HL-60/S4 (cell line): ENCODE measurements at regions not wholly inside any gene's neighbourhood (a gene's known extent, or its start where the extent isn't known, plus 50 kb on each side); places are given as distances from the start of the nearest gene placed in this dataset.

Source experiments
- in situ Hi-C: fragments of 300-500 bp; cut with MboI; formaldehyde crosslinking; loops from 2 replicates; pipeline ENCODE4 v1.14.3; 2022; ENCODE audit warnings: low sequenced_read_pairs

DNA sequence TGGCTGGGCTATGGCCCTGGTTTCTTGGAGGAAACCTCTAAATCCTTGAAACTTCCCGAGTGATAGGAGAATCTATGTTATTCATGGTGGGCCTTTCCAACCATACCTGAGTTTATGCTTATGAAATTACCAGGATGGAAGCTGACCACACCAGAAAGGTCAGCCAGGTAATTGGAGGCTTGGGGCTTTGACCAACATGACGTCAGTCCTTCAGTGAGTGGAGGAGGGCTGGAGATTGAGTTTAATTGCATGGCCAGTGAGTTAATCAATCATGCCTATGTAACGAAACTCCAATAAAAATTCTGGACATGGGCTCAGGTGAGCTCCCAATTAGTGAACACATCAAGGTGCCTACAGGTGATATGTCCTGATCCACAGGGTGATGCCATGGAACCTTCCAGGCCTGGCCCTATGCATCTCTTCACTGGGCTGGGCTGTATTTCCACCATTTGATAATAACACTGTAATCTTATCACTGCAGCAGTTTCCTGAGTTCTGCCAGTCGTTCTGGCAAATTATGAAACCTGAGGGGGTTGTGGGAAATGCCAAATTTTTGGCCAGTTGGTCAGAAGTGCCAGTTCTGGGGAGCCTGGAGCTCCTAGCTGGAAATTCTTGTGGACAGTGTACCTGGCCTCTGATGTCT is 106.5 kb downstream of the CDH26 start:
- in situ Hi-C loops, result no loop called here

DNA sequence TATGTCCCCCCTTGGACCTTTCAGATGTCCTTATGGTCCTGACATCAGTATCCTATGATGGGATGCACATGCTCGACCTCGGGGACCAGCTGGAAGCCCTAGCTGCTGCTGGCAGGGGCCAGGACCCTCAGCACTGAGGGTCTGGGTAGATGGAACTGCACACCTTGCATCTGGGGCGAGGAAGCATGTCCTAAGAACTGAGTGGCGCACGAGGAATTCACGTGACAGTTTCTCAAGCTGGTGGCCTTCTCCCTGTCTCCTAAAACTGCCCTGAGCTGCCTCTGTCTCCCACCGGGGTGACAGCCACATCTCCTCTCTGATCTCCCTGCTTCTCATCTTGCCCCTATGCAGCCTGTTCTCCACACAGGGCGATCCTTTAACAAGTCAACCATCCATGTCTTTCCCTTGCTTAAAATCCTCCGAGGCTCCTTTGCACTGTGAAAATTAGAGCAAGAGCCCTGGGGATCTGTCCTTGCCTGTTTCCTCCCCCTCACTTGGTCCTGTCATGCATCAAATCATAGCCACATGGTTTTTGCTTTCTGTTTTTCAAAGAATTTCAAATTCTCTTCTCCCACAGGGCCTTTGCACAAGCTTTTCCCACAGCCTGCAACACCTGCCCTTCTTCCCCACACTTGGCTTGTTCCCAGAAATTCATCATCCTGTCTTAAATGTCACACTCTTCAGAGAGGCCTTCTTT is 107.7 kb downstream of the CDH26 start:
- in situ Hi-C loops, result no loop called here

- in situ Hi-C loops, result no loop called here
These were observed 108.2 kb downstream of the CDH26 start for GRCh38 chr20:60066438-60066823.

DNA sequence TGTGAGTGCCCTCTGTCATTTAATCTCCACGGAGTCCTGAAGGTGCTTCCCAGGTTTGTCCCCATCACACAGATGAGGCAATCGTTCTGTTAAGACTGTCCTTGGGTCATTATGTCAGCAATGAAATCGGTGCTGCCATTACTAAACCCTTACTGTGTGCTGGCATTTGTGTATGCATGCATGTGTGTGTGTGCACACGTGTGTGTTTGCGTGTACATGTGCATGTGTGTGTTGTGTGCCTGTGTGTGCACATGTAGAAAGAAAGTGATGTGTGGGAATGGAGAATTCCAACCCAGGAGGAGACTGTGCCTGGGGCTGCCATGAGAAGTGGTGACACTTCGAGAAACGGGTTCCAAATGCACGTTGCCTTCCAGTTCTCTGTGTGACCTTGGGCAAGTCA is 110.3 kb downstream of the CDH26 start:
- in situ Hi-C loops, result no loop called here

DNA sequence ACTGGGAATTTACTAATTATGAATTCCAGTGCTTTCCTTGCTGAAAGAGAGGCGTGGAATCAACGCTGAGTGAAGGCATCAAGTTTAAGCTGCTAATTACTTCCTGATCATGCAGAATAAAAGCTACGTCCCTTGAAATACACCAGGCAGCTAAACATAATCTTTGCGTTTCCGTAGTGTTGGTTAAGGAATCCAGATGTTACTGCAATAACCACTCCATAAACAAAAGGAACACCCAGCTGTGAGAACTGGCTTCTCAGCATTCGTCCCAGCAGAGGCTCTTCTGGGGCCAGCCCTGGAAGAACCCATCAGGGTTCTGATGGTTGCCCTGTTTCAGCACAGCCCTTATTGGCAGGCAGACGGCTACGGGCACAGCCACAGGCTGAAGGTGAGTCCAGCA is 111.4 kb downstream of the CDH26 start:
- in situ Hi-C loops, result no loop called here

- in situ Hi-C loops, result no loop called here
These were observed 112.6 kb downstream of the CDH26 start for GRCh38 chr20:60070791-60071190.

DNA sequence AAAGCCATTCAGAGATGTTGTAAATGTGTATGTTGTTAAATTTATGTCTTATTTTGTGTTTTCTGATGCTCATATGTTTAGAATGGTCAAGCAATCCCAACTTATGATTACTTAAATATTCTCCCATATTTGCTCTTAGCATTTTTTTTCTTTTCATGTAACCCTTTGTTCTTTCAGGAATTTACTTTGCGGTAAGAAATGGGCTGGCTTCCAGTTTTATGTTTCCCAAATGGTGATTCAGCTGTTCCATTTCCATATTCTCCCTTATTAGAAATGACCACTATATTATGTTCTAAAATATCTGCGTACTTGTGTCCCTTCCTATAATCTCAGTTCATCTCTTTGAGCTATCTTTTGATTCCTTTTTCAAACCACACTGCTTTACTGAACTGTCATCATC is 113.7 kb downstream of the CDH26 start:
- in situ Hi-C loops, result no loop called here

DNA sequence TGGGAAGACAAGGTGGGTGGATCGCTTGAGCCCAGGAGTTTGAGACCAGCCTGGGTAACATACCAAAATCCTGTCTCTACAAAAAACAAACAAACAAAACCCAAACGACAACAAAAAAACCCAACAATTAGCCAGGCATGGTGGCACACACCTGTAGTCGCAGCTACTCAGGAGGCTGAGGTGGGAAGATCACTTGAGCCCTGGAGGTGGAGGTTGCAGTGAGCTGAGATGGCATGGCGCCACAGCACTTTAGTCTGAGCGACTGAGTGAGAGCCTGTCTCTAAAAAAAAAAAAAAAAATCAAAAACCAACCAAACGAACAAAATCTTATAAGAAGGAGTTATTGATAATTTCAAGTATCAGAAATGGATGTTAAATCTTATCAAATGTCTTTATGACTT is 114.9 kb downstream of the CDH26 start:
- in situ Hi-C loops, result no loop called here

DNA sequence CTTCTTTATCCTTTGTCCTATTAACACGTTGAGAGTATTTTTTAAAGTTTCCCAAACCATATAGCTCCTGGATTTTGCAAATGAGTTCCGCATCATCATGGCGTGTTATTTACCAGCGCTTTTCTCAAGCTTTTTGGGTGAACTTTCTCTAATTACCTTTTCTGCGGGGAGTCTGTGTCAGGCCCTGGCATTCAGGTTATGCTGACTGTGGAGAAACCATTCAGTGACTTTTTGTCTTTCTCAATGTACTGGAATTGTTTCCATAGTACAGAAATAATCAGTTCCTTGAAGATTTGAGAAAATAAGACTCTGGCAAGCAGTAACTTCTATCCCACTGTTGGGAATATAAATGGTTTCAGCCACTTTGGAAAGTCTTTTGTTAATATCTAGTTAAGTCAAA is 115.3 kb downstream of the CDH26 start:
- in situ Hi-C loops, result no loop called here

DNA sequence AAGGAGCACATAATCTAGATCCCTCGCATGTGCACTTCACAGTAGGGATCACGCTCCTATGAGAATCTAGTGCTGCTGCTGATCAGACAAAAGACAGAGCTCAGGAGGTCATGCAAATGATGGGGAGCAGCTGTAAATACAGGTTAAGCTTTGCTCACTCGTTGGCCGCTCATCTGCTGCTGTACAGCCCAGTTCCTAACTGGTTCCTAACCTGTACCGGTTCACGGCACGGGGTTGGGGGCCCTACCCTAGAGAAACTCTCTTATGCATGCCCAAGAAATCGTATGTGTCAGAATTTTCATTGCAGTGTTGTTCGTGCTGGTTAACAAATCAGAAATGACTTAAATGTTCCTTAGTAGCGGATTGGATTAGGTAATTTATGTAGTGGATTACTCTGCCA is 116.1 kb downstream of the CDH26 start:
- in situ Hi-C loops, result no loop called here

DNA sequence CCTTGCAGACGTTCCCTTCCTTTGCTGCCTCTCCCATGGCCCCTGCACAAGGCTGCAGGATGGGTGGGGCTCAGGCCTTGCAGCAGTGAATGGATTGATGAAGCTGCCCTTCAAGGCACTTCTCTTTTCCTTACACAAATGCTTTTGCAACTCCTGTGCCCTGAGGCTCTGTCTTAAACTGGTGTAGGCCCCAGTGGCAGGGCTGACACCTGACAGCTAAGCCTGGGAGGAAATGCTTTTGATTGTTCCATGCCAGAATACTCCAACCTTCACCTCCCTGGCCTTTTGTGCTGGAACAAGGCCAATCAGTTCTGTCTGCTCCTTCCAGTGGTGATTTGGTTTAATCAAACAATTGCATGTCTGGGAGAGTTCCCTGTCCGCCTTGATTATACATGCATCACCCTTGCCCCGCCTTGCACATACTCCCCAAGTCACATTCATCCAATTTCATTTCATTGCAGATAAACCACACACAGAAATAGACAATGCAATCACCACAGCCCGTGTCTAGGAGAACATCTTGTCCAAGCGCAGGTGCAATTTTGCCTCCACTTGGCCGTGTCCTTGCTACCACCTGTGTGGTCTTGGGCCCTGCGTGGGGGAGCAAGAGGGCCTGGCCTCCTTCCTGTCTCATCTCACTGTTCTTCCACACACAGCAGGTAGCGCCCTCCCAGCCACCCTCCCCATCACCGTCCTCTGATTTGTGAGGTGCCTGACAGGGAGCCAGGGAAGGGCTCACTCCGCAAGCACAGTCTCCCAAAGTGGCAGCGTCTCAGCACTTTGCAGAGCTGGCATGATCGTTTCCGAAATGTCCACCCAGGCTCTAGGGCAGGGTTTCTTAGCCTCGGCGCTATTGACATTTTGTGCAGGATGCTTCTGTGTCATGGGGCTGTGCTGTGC is 120.4 kb downstream of the CDH26 start:
- in situ Hi-C loops, result no loop called here

DNA sequence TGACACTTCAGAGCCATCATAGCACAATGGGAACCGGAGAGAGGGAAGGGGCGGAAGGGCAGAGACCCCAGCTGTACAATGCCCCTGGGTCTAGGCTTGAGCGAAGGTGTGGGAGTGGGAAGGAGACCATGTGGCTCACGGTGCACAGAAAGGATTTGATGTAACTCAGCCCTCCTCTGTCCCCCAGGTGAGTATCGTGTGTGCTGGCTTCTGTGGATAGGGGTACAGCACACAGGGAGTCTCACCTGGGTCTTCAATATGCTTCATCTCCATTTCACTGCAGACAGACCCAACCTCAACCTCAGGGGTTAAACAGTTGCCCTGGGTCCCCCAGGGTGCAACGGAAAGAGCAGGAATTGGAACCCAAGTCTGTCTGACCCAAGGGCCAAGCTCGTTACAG is 122.2 kb downstream of the CDH26 start:
- in situ Hi-C loops, result no loop called here

DNA sequence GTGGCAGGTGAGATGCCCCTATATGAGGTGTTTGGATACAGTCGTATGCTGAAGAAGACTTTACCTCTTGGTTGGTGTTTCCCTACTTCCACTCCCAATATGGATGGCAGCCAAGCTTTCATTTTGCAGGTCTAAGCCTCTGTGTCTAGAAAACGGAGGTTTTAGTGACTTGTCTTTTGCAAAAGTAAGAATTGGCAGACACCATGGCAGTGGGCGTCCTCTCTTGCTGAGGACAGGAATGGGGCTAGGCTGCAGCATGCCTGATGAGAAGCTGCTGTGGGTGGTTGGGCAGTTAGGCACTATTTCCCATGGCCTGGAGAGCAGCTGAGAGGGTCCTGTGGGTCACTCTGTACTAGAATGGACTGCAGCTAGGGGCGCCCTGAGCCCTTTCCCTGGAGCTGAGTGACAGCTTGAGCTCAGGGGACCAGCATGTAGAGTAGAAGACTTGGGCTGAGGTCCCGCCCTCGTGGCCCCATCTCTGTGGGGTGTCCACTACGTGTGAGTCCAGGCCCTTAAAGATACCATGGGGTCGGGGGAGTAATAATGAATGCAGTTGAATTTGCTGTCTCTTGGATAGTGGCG is 127.4 kb downstream of the CDH26 start:
- in situ Hi-C loops, result no loop called here

DNA sequence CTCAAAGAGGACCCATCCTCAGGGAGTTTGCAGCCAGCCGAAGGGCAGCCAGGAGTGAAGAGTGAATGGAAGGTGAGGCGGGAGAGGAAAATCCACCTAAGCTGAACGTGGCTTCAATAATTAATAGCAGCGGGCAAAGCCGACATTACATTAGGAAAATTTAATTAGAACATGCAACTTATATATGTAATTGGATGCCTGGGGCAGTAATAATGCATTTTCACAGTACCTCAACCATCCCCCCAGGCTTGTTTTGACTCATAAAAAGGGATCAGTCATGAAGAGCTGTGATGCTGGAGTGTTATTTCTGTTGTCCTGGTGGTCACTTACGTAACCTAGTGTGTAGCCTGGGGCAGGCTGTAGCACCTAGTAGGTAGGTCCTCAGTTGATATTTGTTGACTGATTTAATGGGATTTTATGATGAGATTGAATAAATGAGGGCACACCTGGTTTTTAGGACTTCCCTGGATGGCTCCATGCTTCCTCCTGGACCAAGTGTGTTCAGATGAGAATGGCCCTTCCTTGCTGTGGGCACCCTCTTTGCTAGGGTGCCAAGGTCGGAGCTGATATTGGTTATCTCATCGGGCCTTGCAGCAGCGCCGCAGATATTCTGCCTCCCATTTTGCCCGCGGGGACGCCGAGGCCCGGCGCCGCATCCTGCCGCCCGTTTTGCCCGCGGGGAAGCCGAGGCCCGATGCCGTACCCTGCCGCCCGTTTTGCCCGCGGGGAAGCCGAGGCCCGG is 128.8 kb downstream of the CDH26 start:
- in situ Hi-C loops, result no loop called here

GRCh38 chr20:60087563-60088105 is 129.4 kb downstream of the CDH26 start:
- in situ Hi-C loops, result no loop called here

DNA sequence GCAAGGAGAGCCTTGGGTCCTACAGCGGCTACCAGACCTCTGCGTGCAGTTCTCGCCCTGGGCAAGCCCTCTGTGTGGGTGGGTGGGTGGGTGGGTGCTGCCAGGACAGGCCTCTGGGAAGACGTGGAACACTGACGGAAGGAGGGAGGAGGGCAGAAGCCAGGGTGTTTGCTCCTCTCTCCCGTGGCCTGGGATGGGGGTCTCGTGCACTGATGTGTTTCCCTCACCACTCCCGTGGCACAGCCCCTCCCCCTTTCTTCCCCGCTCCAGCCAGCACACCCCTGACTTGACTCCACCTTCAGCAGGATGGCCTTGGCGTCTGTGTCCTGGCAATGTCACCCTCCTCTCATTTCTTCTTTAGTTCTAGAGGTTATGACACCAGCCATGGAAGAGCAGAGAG is 130.0 kb downstream of the CDH26 start:
- in situ Hi-C loops, result no loop called here

DNA sequence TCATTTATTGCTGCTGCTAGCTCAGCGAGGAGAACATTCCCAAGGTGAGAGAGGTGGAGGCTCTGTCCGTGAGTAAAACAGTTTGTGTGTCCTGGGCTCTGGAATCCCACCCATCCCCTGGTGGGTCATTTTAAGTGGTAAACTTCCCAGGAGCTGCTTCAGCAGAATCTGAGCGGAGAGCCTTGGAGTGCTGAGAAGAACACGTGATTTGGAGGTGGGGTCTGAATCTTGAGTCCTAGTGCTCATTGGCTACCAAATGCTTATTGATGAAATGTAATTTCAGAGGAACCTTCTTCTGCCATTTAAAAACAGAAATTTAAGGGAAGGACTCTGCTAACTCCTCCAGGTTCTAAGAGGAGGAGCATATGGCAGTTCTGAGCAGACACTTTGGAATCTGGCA is 132.4 kb downstream of the CDH26 start:
- in situ Hi-C loops, result no loop called here

- in situ Hi-C loops, result no loop called here
These were observed 133.1 kb downstream of the CDH26 start for GRCh38 chr20:60091305-60091704.

DNA sequence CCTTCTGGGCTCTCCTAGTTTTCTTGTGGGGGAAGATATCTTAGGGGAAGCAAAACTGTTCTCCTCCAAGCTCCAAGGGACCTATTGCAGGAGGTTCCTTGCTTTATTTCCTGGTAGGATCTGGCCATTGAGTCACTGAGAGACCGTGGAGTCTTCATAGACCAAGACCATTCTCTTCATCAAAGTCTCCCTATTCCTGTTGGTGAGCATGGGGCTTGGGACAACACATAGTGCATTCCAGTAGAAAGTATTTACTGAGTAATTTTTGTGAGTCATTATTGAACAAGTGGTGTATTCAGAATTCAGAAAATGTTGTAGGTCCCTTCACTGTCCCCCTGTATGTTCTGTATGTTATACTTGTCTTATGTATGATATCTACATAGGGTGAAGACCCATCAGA is 133.6 kb downstream of the CDH26 start:
- in situ Hi-C loops, result no loop called here

- in situ Hi-C loops, result no loop called here
These were observed 134.5 kb downstream of the CDH26 start for GRCh38 chr20:60092729-60093128.

DNA sequence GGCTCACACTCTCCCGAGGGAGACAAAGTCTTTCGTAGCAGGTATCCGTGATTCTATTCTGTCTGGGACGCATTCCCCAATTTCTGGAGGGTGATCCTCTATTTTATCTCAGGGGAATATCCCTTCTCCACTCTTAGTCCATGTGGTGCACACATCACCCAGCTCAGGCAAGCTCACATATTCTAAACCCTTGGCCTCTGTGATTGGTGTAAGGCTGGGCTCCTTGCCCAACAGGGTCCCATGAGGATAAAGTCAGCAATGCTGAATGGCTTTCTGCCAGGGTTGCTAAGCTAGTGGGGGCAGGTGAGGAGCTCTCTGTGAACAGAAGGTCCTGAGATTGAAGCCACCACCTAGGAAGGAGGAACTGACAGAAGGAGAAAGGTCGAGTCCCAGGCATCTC is 137.2 kb downstream of the CDH26 start:
- in situ Hi-C loops, result no loop called here
